ENCODE measurements at regions not wholly inside any gene's neighbourhood (a gene's known extent, or its start where the extent isn't known, plus 50 kb on each side); places are given as distances from the start of the nearest gene placed in this dataset.

DNA sequence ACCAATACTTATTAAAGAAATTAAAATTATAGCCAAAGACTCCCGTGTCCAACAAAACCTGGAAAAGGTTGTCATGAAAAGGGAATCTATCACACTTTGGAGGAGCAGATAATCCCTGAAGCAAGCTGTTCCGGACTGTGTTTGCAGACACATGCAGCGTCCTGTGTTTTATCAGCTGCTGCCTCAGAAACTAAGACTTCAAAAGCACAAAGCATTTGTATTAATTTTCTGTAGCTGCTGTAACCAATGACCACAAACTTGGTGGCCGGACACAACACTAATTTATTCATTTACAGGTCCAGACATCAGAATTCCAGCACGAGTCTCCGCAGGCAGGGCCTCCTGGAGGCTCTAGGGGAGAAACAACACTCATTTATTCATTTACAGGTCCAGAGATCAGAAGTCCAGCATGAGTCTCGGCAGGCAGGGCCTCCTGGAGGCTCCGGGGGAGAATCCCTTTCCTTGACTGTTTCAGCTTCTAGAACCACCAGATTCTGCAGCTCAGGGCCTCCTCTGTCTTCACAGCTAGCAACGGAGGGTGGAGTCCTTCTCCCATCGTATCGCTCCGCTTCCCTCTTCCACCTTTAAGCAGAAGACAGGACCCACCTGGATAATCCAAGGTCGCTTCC, 465.3 kb downstream of the BRD1 start:
- H3K27me3 ChIP-seq (ENCODE audit: insufficient read depth, low read length), result peaks cover 46% of the 10 kb centered on the region
- no TSS peak for BruUV-seq (replicated peaks)
- TF ChIP-seq, protein P1, sequence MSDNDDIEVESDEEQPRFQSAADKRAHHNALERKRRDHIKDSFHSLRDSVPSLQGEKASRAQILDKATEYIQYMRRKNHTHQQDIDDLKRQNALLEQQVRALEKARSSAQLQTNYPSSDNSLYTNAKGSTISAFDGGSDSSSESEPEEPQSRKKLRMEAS (IDR thresholded peaks at IDR 0.05), result no peak
- TF ChIP-seq CEBPB (IDR thresholded peaks at IDR 0.05; ENCODE audit: low read depth) (no peak), CBX3 (IDR thresholded peaks at IDR 0.05; ENCODE audit: low read depth) (no peak), SP1 (IDR thresholded peaks at IDR 0.05; ENCODE audit: low read depth) (no peak), EGR1 (IDR thresholded peaks at IDR 0.05; ENCODE audit: low read depth) (no peak), ZFX (IDR thresholded peaks at IDR 0.05) (no peak), SRF (IDR thresholded peaks at IDR 0.05; ENCODE audit: low read depth) (no peak), YY1 (IDR thresholded peaks at IDR 0.05; ENCODE audit: extremely low read depth, insufficient replicate concordance, low read depth, low read length) (no peak), EZH2phosphoT487 (IDR thresholded peaks at IDR 0.05; ENCODE audit: borderline replicate concordance) (no peak), ZNF274 (IDR thresholded peaks at IDR 0.05; ENCODE audit: low read depth, low read length) (no peak), JUND (IDR thresholded peaks at IDR 0.05) (no peak), EZH2 (IDR thresholded peaks at IDR 0.05) (no peak), SIN3A (IDR thresholded peaks at IDR 0.05; ENCODE audit: low read depth) (no peak), FOSL1 (IDR thresholded peaks at IDR 0.05; ENCODE audit: low read depth) (no peak), TCF7L2 (IDR thresholded peaks at IDR 0.05; ENCODE audit: borderline replicate concordance, extremely low read depth, insufficient read depth, insufficient read length) (no peak), POLR2AphosphoS5 (IDR thresholded peaks at IDR 0.05; ENCODE audit: low read depth, low read length) (no peak)
- TF ChIP-seq, protein P2, sequence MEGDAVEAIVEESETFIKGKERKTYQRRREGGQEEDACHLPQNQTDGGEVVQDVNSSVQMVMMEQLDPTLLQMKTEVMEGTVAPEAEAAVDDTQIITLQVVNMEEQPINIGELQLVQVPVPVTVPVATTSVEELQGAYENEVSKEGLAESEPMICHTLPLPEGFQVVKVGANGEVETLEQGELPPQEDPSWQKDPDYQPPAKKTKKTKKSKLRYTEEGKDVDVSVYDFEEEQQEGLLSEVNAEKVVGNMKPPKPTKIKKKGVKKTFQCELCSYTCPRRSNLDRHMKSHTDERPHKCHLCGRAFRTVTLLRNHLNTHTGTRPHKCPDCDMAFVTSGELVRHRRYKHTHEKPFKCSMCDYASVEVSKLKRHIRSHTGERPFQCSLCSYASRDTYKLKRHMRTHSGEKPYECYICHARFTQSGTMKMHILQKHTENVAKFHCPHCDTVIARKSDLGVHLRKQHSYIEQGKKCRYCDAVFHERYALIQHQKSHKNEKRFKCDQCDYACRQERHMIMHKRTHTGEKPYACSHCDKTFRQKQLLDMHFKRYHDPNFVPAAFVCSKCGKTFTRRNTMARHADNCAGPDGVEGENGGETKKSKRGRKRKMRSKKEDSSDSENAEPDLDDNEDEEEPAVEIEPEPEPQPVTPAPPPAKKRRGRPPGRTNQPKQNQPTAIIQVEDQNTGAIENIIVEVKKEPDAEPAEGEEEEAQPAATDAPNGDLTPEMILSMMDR (IDR thresholded peaks at IDR 0.05 in 2 of 3, conservative IDR thresholded peaks at IDR 0.05 in 1 of 3; ENCODE audit: borderline replicate concordance in 1 of 3, insufficient read depth in 1 of 3, low read depth in 2 of 3, low read length in 2 of 3), result no peak
- TF ChIP-seq, protein P3, sequence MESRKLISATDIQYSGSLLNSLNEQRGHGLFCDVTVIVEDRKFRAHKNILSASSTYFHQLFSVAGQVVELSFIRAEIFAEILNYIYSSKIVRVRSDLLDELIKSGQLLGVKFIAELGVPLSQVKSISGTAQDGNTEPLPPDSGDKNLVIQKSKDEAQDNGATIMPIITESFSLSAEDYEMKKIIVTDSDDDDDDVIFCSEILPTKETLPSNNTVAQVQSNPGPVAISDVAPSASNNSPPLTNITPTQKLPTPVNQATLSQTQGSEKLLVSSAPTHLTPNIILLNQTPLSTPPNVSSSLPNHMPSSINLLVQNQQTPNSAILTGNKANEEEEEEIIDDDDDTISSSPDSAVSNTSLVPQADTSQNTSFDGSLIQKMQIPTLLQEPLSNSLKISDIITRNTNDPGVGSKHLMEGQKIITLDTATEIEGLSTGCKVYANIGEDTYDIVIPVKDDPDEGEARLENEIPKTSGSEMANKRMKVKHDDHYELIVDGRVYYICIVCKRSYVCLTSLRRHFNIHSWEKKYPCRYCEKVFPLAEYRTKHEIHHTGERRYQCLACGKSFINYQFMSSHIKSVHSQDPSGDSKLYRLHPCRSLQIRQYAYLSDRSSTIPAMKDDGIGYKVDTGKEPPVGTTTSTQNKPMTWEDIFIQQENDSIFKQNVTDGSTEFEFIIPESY (IDR thresholded peaks at IDR 0.05; ENCODE audit: extremely low read depth, insufficient replicate concordance, low read length), result no peak
- TF ChIP-seq, protein P4, sequence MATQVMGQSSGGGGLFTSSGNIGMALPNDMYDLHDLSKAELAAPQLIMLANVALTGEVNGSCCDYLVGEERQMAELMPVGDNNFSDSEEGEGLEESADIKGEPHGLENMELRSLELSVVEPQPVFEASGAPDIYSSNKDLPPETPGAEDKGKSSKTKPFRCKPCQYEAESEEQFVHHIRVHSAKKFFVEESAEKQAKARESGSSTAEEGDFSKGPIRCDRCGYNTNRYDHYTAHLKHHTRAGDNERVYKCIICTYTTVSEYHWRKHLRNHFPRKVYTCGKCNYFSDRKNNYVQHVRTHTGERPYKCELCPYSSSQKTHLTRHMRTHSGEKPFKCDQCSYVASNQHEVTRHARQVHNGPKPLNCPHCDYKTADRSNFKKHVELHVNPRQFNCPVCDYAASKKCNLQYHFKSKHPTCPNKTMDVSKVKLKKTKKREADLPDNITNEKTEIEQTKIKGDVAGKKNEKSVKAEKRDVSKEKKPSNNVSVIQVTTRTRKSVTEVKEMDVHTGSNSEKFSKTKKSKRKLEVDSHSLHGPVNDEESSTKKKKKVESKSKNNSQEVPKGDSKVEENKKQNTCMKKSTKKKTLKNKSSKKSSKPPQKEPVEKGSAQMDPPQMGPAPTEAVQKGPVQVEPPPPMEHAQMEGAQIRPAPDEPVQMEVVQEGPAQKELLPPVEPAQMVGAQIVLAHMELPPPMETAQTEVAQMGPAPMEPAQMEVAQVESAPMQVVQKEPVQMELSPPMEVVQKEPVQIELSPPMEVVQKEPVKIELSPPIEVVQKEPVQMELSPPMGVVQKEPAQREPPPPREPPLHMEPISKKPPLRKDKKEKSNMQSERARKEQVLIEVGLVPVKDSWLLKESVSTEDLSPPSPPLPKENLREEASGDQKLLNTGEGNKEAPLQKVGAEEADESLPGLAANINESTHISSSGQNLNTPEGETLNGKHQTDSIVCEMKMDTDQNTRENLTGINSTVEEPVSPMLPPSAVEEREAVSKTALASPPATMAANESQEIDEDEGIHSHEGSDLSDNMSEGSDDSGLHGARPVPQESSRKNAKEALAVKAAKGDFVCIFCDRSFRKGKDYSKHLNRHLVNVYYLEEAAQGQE (IDR thresholded peaks at IDR 0.05; ENCODE audit: low read depth), result no peak
- TF ChIP-seq, protein P5, sequence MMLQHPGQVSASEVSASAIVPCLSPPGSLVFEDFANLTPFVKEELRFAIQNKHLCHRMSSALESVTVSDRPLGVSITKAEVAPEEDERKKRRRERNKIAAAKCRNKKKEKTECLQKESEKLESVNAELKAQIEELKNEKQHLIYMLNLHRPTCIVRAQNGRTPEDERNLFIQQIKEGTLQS (IDR thresholded peaks at IDR 0.05), result no peak
- intact Hi-C loops (cut with micrococcal nuclease), result no loop called here
- DNase-seq (ENCODE audit: low read depth, low spot score) (no peak), ATAC-seq (no peak)
- H3K9me2 ChIP-seq (ENCODE audit: insufficient read depth), result no peaks in the 10 kb centered on the region
- ChIA-PET RAD21 (ENCODE audit: low non-redundant PET in 1 of 2, low total read pairs in 2 of 2, uncharacterized antibody in 2 of 2, unreplicated experiment in 2 of 2) (no interaction called here), POLR2A (no interaction called here), CTCF (no interaction called here)
- H3K4me2 ChIP-seq (ENCODE audit: low read length), result no peak overlapping the region
- no peaks in the 10 kb centered on the region; the same call in 1 of the 2 replicates for H4K20me1 ChIP-seq (ENCODE audit: insufficient read depth)
- H3K4me1 ChIP-seq (ENCODE audit: control insufficient read depth in 1 of 2, insufficient read depth in 2 of 2, low read length in 2 of 2), result peaks cover 0 to 4% of the 10 kb centered on the region in 2 experiments; a peak in 1 of 4 replicates
- H3K9me3 ChIP-seq (ENCODE audit: control insufficient read depth in 1 of 2, insufficient read depth in 1 of 2, low read depth in 1 of 2, low read length in 2 of 2), result no peaks in the 10 kb centered on the region
- no peak overlapping the region for H3K9ac ChIP-seq (ENCODE audit: low read length)
- H3K36me3 ChIP-seq (ENCODE audit: control insufficient read depth in 1 of 2, insufficient read depth in 2 of 2, low read length in 2 of 2), result no peaks in the 10 kb centered on the region
- H3K79me2 ChIP-seq (ENCODE audit: insufficient read depth, low read length), result no peaks in the 10 kb centered on the region
- no peak overlapping the region for H3K4me3 ChIP-seq (replicated peaks in 1 of 2; ENCODE audit: low read depth in 1 of 2, low read length in 2 of 2)
- no peak overlapping the region for H3K27ac ChIP-seq (ENCODE audit: low read depth, low read length)
- H2AFZ ChIP-seq (ENCODE audit: low read depth, low read length, poor library complexity, severe bottlenecking), result no peak overlapping the region
